Upper lobe of left lung (tissue), 6 donors: ENCODE measurements at regions not wholly inside any gene's neighbourhood (a gene's known extent, or its start where the extent isn't known, plus 50 kb on each side); places are given as distances from the start of the nearest gene placed in this dataset.

Experiments used
- ATAC-seq, 2 donors: fragments of 200-7000 bp; cut with Tn5 transposase; one replicate each; pipeline ENCODE4 v1.9.1; 2022; ENCODE audit warnings: mild to moderate bottlenecking in 2 of 2, moderate library complexity in 2 of 2; ENCODE audit not compliant: low FRiP score in 2 of 2
- DNase-seq, 2 donors: peaks; one replicate each; pipeline ENCODE4 v3.0.0-alpha.2; 2019 to 2020
- H3K27ac ChIP-seq, 4 donors: fragments of 200-600 bp; sonication (generic); one replicate each; pipeline ENCODE4 v1.5.1; 2016 to 2019
- H3K27me3 ChIP-seq, 4 donors: fragments of 200-600 bp; sonication (generic); one replicate each; pipeline ENCODE4 v1.5.1; 2017 to 2019
- H3K36me3 ChIP-seq, 4 donors: fragments of 200-600 bp; sonication (generic); one replicate each; pipeline ENCODE4 v1.5.1; 2016 to 2019
- H3K4me1 ChIP-seq, 4 donors: fragments of 200-600 bp; sonication (generic); one replicate each; pipeline ENCODE4 v1.5.1; 2018 to 2019
- H3K4me3 ChIP-seq, 4 donors: fragments of 200-600 bp; sonication (generic); one replicate each; pipeline ENCODE4 v1.5.1; 2017 to 2019; ENCODE audit warnings: mild to moderate bottlenecking in 2 of 4, moderate library complexity in 1 of 4
- H3K9me3 ChIP-seq, 4 donors: fragments of 200-600 bp; sonication (generic); one replicate each; pipeline ENCODE4 v1.5.1; 2018 to 2019
- EP300 ChIP-seq, 4 donors: sonication (generic); formaldehyde crosslinking; IDR thresholded peaks; one replicate each; pipeline ENCODE4 v1.5.1; 2017; ENCODE audit warnings: antibody characterized with exemption in 4 of 4, control low read depth in 2 of 4
- POLR2A ChIP-seq, 4 donors: fragments of 450-650 bp; IDR thresholded peaks; one replicate each; pipeline ENCODE4 v1.5.1; 2016 to 2017; ENCODE audit warnings: antibody characterized with exemption in 4 of 4, mild to moderate bottlenecking in 2 of 4
- POLR2AphosphoS5 ChIP-seq, 2 donors: sonication (generic); formaldehyde crosslinking; IDR thresholded peaks; one replicate each; pipeline ENCODE4 v1.5.1; 2017; ENCODE audit warnings: antibody characterized with exemption in 2 of 2
- WGBS, 2 donors: methylation state at CpG; one replicate each; pipeline ENCODE4 v1.1.5; 2017 to 2018; 5-methylcytosine and 5-hydroxymethylcytosine counted together
- TF ChIP-seq, protein P1 (sequence below), 6 experiments: fragments of 450-650 bp in 4 of 6; fragments of 200-600 bp in 2 of 6; sonication (generic) in 2 of 6; IDR thresholded peaks; one replicate each; pipeline ENCODE4 v1.5.1; 2016 to 2019; ENCODE audit warnings: antibody characterized with exemption in 6 of 6
- donor health status: DM: no; HTN: no; CAD: no; lungs with moderate emphysema.
- donor health status: DM: no; HTN: yes; CAD: no; lungs with severe emphysema.

- no peak overlapping the region for H3K4me3 ChIP-seq
- H3K27ac ChIP-seq: no peak overlapping the region
- H3K27me3 ChIP-seq: no peaks in the 10 kb centered on the region
- no peak for TF ChIP-seq POLR2AphosphoS5 (IDR thresholded peaks at IDR 0.05)
- no peak for TF ChIP-seq EP300 (IDR thresholded peaks at IDR 0.05)
- TF ChIP-seq, protein P1, sequence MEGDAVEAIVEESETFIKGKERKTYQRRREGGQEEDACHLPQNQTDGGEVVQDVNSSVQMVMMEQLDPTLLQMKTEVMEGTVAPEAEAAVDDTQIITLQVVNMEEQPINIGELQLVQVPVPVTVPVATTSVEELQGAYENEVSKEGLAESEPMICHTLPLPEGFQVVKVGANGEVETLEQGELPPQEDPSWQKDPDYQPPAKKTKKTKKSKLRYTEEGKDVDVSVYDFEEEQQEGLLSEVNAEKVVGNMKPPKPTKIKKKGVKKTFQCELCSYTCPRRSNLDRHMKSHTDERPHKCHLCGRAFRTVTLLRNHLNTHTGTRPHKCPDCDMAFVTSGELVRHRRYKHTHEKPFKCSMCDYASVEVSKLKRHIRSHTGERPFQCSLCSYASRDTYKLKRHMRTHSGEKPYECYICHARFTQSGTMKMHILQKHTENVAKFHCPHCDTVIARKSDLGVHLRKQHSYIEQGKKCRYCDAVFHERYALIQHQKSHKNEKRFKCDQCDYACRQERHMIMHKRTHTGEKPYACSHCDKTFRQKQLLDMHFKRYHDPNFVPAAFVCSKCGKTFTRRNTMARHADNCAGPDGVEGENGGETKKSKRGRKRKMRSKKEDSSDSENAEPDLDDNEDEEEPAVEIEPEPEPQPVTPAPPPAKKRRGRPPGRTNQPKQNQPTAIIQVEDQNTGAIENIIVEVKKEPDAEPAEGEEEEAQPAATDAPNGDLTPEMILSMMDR (IDR thresholded peaks at IDR 0.05): no peak
- TF ChIP-seq POLR2A (IDR thresholded peaks at IDR 0.05): no peak
- DNase-seq (no peak), ATAC-seq (no peak)
- 77 to 84% methylated on average over 3 of the region's 3 CpGs for WGBS, 2 donors
- H3K4me1 ChIP-seq: no peaks in the 10 kb centered on the region
- H3K9me3 ChIP-seq: no peaks in the 10 kb centered on the region
- no peaks in the 10 kb centered on the region for H3K36me3 ChIP-seq
Observed at GRCh38 chr11:38425578-38425977, 1827.5 kb upstream of the RAG2 start.

- DNase-seq: no peak
- H3K4me3 ChIP-seq: no peak overlapping the region
- no peaks in the 10 kb centered on the region for H3K36me3 ChIP-seq
- no peaks in the 10 kb centered on the region for H3K27me3 ChIP-seq
- no peaks in the 10 kb centered on the region for H3K4me1 ChIP-seq
- WGBS, 2 donors: 46% methylated on average over 2 of the region's 2 CpGs
- no peak for ATAC-seq
- no peak overlapping the region for H3K27ac ChIP-seq
- H3K9me3 ChIP-seq: no peaks in the 10 kb centered on the region
- TF ChIP-seq, protein P1 (IDR thresholded peaks at IDR 0.05): no peak
- TF ChIP-seq POLR2AphosphoS5 (IDR thresholded peaks at IDR 0.05) (no peak), POLR2A (IDR thresholded peaks at IDR 0.05) (no peak), EP300 (IDR thresholded peaks at IDR 0.05) (no peak)
Observed at GRCh38 chr11:38423042-38423441, 1825.0 kb upstream of the RAG2 start.

DNA sequence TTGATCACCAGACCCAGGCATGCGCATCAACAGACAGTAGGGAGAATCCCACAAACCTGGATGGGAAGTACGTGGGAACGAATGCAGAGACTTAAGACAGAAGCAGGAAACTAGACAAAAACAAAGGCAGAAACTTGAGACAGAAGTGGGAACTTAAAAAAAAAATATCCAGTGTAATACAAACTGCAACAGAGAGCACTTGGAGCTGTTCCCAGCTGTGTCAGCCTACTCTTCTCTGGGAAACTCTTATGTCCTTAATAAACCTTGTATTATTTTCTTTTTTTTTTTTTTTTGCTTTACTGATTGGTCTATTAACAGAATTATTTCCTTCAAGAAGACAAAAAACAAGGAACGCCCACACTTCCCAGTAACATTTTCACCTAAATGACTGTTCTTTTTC is 1818.1 kb upstream of the RAG2 start:
- TF ChIP-seq, protein P1 (IDR thresholded peaks at IDR 0.05): no peak
- no peak for TF ChIP-seq POLR2AphosphoS5 (IDR thresholded peaks at IDR 0.05)
- TF ChIP-seq POLR2A (IDR thresholded peaks at IDR 0.05): no peak
- no peak for TF ChIP-seq EP300 (IDR thresholded peaks at IDR 0.05)
- ATAC-seq (no peak), DNase-seq (no peak)
- 40 to 52% methylated on average over 4 of the region's 4 CpGs for WGBS, 2 donors
- Histone ChIP-seq H3K36me3 (no peaks in the 10 kb centered on the region), H3K4me1 (peaks cover 0 to 3% (median 0%) of the 10 kb centered on the region in 4 donors), H3K4me3 (no peak overlapping the region), H3K27ac (no peak overlapping the region), H3K27me3 (no peaks in the 10 kb centered on the region), H3K9me3 (no peaks in the 10 kb centered on the region)

GRCh38 chr11:38411149-38411548 is 1813.1 kb upstream of the RAG2 start:
- Histone ChIP-seq H3K4me3 (no peak overlapping the region), H3K27ac (no peak overlapping the region), H3K36me3 (no peaks in the 10 kb centered on the region), H3K4me1 (peaks cover 0 to 3% (median 0%) of the 10 kb centered on the region in 4 donors), H3K27me3 (no peaks in the 10 kb centered on the region), H3K9me3 (no peaks in the 10 kb centered on the region)
- ATAC-seq: no peak
- TF ChIP-seq, protein P1 (IDR thresholded peaks at IDR 0.05): no peak
- TF ChIP-seq EP300 (IDR thresholded peaks at IDR 0.05): no peak
- TF ChIP-seq POLR2AphosphoS5 (IDR thresholded peaks at IDR 0.05): no peak
- TF ChIP-seq POLR2A (IDR thresholded peaks at IDR 0.05): no peak
- 67 to 75% methylated on average over 2 of the region's 2 CpGs for WGBS, 2 donors
- DNase-seq: no peak

DNA sequence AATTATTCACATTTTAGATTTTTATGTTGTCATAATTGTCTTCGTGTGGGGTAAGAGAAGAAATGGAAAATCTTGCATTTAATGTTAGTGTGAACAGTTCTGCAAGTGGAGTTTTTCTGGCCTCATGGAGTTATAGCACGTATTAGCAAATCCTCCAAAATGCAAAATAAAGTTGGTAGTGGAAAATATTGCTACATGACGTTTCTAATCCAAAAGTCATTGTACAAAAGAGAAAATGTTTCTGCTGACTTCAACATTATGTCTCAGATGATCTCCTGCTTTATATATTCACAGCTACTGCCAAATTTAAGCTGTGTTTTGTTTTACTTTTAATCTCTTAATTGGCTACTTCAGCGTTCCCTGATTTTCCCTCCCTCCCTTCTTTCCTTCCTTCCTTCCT is 1804.0 kb upstream of the RAG2 start:
- 61 to 69% methylated on average over 4 of the region's 4 CpGs for WGBS, 2 donors
- no peak overlapping the region for H3K4me3 ChIP-seq
- H3K4me1 ChIP-seq: no peaks in the 10 kb centered on the region
- no peak for DNase-seq
- H3K36me3 ChIP-seq: no peaks in the 10 kb centered on the region
- TF ChIP-seq, protein P1 (IDR thresholded peaks at IDR 0.05): no peak
- TF ChIP-seq EP300 (IDR thresholded peaks at IDR 0.05) (no peak), POLR2A (IDR thresholded peaks at IDR 0.05) (no peak), POLR2AphosphoS5 (IDR thresholded peaks at IDR 0.05) (no peak)
- no peak overlapping the region for H3K27ac ChIP-seq
- H3K9me3 ChIP-seq: no peaks in the 10 kb centered on the region
- no peak for ATAC-seq
- no peaks in the 10 kb centered on the region for H3K27me3 ChIP-seq
